HCT116 (cell line): ENCODE measurements at regions not wholly inside any gene's neighbourhood (a gene's known extent, or its start where the extent isn't known, plus 50 kb on each side); places are given as distances from the start of the nearest gene placed in this dataset.

Experiments
- ATAC-seq: fragments of 200-7000 bp; cut with Tn5 transposase; 2 replicates; pipeline ENCODE4 v1.9.1; 2020; ENCODE audit warnings: mild to moderate bottlenecking, moderate library complexity
- BruUV-seq: library from RNA; stranded (reverse); fragments of 400-500 nt; replicated peaks from 2 replicates; lab custom pipeline; 2021; lab: Mats Ljungman, UMichigan
- CTCF ChIA-PET: fragments of 300-600 bp; sonication (Branson Sonifier 250); formaldehyde crosslinking; loops from one replicate; lab custom pipeline; 2021; ENCODE audit warnings: antibody characterized with exemption; lab: Charles Lee
- POLR2A ChIA-PET: fragments of 300-600, 350-600 bp; sonication (Branson Sonifier 250); formaldehyde crosslinking; loops from one replicate; lab custom pipeline; 2021; ENCODE audit warnings: antibody characterized with exemption; lab: Charles Lee
- RAD21 ChIA-PET, 2 experiments: fragments of 300-600 bp; sonication (Branson Sonifier 250); formaldehyde crosslinking; loops; one replicate each; lab custom pipeline; 2023; ENCODE audit warnings: low total read pairs in 2 of 2; ENCODE audit not compliant: uncharacterized antibody in 2 of 2, unreplicated experiment in 2 of 2, low non-redundant PET in 1 of 2; lab: Charles Lee
- DNase-seq: peaks from one replicate; pipeline ENCODE4 v3.0.0-alpha.2; 2010; ENCODE audit warnings: low read depth, low spot score
- H2AFZ ChIP-seq: fragments of 200-600 bp; shearing (Covaris generic), sonication (generic); 2 replicates; pipeline ENCODE4 v1.6.1; 2017; ENCODE audit warnings: low read depth, mixed run types, mixed read lengths, antibody characterized with exemption, low read length; ENCODE audit not compliant: poor library complexity, severe bottlenecking
- H3K27ac ChIP-seq: 2 replicates; pipeline ENCODE4 v1.5.1; 2012; ENCODE audit warnings: low read depth, low read length
- H3K27me3 ChIP-seq: fragments of 200-600 bp; sonication (generic); 2 replicates; pipeline ENCODE4 v1.6.1; 2016; ENCODE audit warnings: mixed run types, low read length, mixed read lengths; ENCODE audit not compliant: insufficient read depth
- H3K36me3 ChIP-seq, 2 experiments: fragments of 200-500 bp in 1 of 2; fragments of 200-600 bp in 1 of 2; sonication (Bioruptor generic) in 1 of 2; sonication (generic) in 1 of 2; 2 replicates each; pipeline versions ENCODE4 v1.5.1 to v1.6.1; 2014 to 2016; ENCODE audit warnings: low read length in 2 of 2, inconsistent platforms in 1 of 2, mixed read lengths in 1 of 2, mixed run types in 1 of 2; ENCODE audit not compliant: insufficient read depth in 2 of 2, control insufficient read depth in 1 of 2
- H3K4me1 ChIP-seq, 2 experiments: fragments of 200-600 bp in 1 of 2; sonication (generic) in 1 of 2; 2 replicates each; pipeline versions ENCODE4 v1.5.1 to v1.6.1; 2012 to 2017; ENCODE audit warnings: low read length in 2 of 2, inconsistent platforms in 1 of 2, mild to moderate bottlenecking in 1 of 2, mixed read lengths in 1 of 2, mixed run types in 1 of 2, moderate library complexity in 1 of 2; ENCODE audit not compliant: insufficient read depth in 2 of 2, control insufficient read depth in 1 of 2
- H3K4me2 ChIP-seq: fragments of 200-600 bp; sonication (generic); 2 replicates; pipeline ENCODE4 v1.6.1; 2017; ENCODE audit warnings: mixed run types, low read length, mixed read lengths
- H3K4me3 ChIP-seq, 2 experiments: fragments of 200-600 bp in 1 of 2; sonication (generic) in 1 of 2; replicated peaks in 1 of 2; 2 replicates each; pipeline ENCODE4 v1.5.1; 2011 to 2016; ENCODE audit warnings: low read length in 2 of 2, control low read depth in 1 of 2, low read depth in 1 of 2, mild to moderate bottlenecking in 1 of 2, mixed read lengths in 1 of 2, mixed run types in 1 of 2
- H3K79me2 ChIP-seq: fragments of 200-600 bp; sonication (generic); 2 replicates; pipeline ENCODE4 v1.6.1; 2017; ENCODE audit warnings: mild to moderate bottlenecking, mixed run types, low read length, moderate library complexity, mixed read lengths; ENCODE audit not compliant: insufficient read depth
- H3K9ac ChIP-seq: fragments of 200-600 bp; sonication (generic); 2 replicates; pipeline ENCODE4 v1.6.1; 2016; ENCODE audit warnings: low read length, mixed read lengths
- H3K9me2 ChIP-seq: fragments of 200-600 bp; sonication (generic), shearing (Covaris generic); 2 replicates; pipeline ENCODE4 v1.6.1; 2017; ENCODE audit warnings: mixed run types, mild to moderate bottlenecking, moderate library complexity; ENCODE audit not compliant: insufficient read depth
- H3K9me3 ChIP-seq, 2 experiments: fragments of 200-500 bp in 1 of 2; fragments of 200-600 bp in 1 of 2; sonication (Bioruptor generic) in 1 of 2; sonication (generic) in 1 of 2; 2 replicates each; pipeline ENCODE4 v1.6.1; 2014 to 2017; ENCODE audit warnings: low read length in 2 of 2, mixed read lengths in 2 of 2, inconsistent platforms in 1 of 2, low read depth in 1 of 2, mild to moderate bottlenecking in 1 of 2, mixed run types in 1 of 2, moderate library complexity in 1 of 2; ENCODE audit not compliant: control insufficient read depth in 1 of 2, insufficient read depth in 1 of 2
- H4K20me1 ChIP-seq: fragments of 200-600 bp; sonication (generic), shearing (Covaris generic); 2 replicates; pipeline ENCODE4 v1.6.1; 2017; ENCODE audit warnings: mixed run types, mild to moderate bottlenecking, moderate library complexity; ENCODE audit not compliant: insufficient read depth
- CTCF ChIP-seq, 3 experiments: fragments of 200-600 bp in 1 of 3; sonication (generic) in 1 of 3; IDR thresholded peaks in 2 of 3; conservative IDR thresholded peaks in 1 of 3; 2 replicates each; pipeline ENCODE4 v1.5.1; 2012 to 2017; ENCODE audit warnings: low read depth in 2 of 3, low read length in 2 of 3, antibody characterized with exemption in 1 of 3, borderline replicate concordance in 1 of 3, control low read depth in 1 of 3, mild to moderate bottlenecking in 1 of 3, mixed read lengths in 1 of 3, mixed run types in 1 of 3, moderate library complexity in 1 of 3; ENCODE audit not compliant: insufficient read depth in 1 of 3
- FOSL1 ChIP-seq: IDR thresholded peaks from 2 replicates; pipeline ENCODE4 v1.6.1; 2012; ENCODE audit warnings: low read depth
- YY1 ChIP-seq: IDR thresholded peaks from 2 replicates; pipeline ENCODE4 v1.6.1; 2011; ENCODE audit warnings: low read length, low read depth, moderate library complexity, mild to moderate bottlenecking; ENCODE audit not compliant: insufficient replicate concordance; ENCODE audit errors: extremely low read depth
- intact Hi-C: fragments of 100-400 bp; cut with micrococcal nuclease; formaldehyde crosslinking; loops from 2 replicates; pipeline ENCODE4 v1.10.0; 2022

GRCh38 chr11:92510591-92510990 is 286.0 kb downstream of the FAT3 start:
- RAD21 ChIA-PET: no interaction called here
- Histone ChIP-seq H2AFZ (no peak overlapping the region), H3K4me1 (no peaks in the 10 kb centered on the region), H3K27me3 (no peaks in the 10 kb centered on the region), H3K9ac (no peak overlapping the region), H4K20me1 (no peaks in the 10 kb centered on the region), H3K36me3 (no peaks in the 10 kb centered on the region), H3K4me2 (no peak overlapping the region), H3K9me3 (peaks cover 4 to 5% of the 10 kb centered on the region in 2 experiments; a peak in 2 of 4 replicates), H3K79me2 (no peaks in the 10 kb centered on the region), H3K27ac (no peak overlapping the region), H3K4me3 (no peak overlapping the region), H3K9me2 (no peaks in the 10 kb centered on the region)
- no TSS peak for BruUV-seq
- no peak for TF ChIP-seq CTCF (IDR thresholded peaks at IDR 0.05 in 2 of 3, conservative IDR thresholded peaks at IDR 0.05 in 1 of 3; ENCODE audit: borderline replicate concordance in 1 of 3, insufficient read depth in 1 of 3, low read depth in 2 of 3, low read length in 2 of 3)
- CTCF ChIA-PET: no interaction called here
- DNase-seq (no peak), ATAC-seq (no peak)
- intact Hi-C loops: no loop called here
- POLR2A ChIA-PET: no interaction called here

- H3K27ac ChIP-seq: no peak overlapping the region
- no peaks in the 10 kb centered on the region for H3K36me3 ChIP-seq
- ChIA-PET CTCF (no interaction called here), POLR2A (no interaction called here), RAD21 (no interaction called here)
- H3K9me2 ChIP-seq: no peaks in the 10 kb centered on the region
- no peak overlapping the region for H2AFZ ChIP-seq
- no peak overlapping the region for H3K9ac ChIP-seq
- intact Hi-C loops: no loop called here
- no peaks in the 10 kb centered on the region for H3K79me2 ChIP-seq
- no peaks in the 10 kb centered on the region for H4K20me1 ChIP-seq
- DNase-seq (no peak), ATAC-seq (no peak)
- BruUV-seq: no TSS peak
- no peak overlapping the region for H3K4me3 ChIP-seq
- TF ChIP-seq YY1 (no peak), FOSL1 (no peak)
- no peaks in the 10 kb centered on the region for H3K4me1 ChIP-seq
- no peak overlapping the region for H3K4me2 ChIP-seq
- peaks cover 4 to 5% of the 10 kb centered on the region in 2 experiments; a peak in 2 of 4 replicates for H3K9me3 ChIP-seq
- H3K27me3 ChIP-seq: no peaks in the 10 kb centered on the region
These were observed 287.0 kb downstream of the FAT3 start for GRCh38 chr11:92511522-92512203.
